Cardiac muscle cell (in vitro differentiated cells and primary cell): ENCODE measurements at regions not wholly inside any gene's neighbourhood (a gene's known extent, or its start where the extent isn't known, plus 50 kb on each side); places are given as distances from the start of the nearest gene placed in this dataset.
"Not testable (repeated sequence)": the region's sequence is repeated elsewhere in the genome, so short reads cannot be mapped to it uniquely, and the experiment has no call there.

Experiments
- DNase-seq, 2 donors: peaks; one replicate each; pipeline versions ENCODE4 v3.0.0 to v3.0.0-alpha.2; 2010 to 2017; ENCODE audit warnings: low read depth in 1 of 2, low spot score in 1 of 2
- H3K27ac ChIP-seq: fragments of 200-600 bp; sonication (generic); 2 replicates; pipeline ENCODE4 v1.5.1; 2016
- H3K27me3 ChIP-seq: fragments of 200-600 bp; sonication (generic); 2 replicates; pipeline ENCODE4 v1.6.0; 2016; ENCODE audit warnings: control low read depth
- H3K36me3 ChIP-seq: fragments of 200-600 bp; sonication (generic); 2 replicates; pipeline ENCODE4 v1.5.1; 2016; ENCODE audit warnings: control low read depth
- H3K4me1 ChIP-seq: fragments of 200-600 bp; sonication (generic); 2 replicates; pipeline ENCODE4 v1.8.1; 2017; ENCODE audit warnings: low read depth, mild to moderate bottlenecking, mixed run types
- H3K4me3 ChIP-seq: fragments of 200-600 bp; sonication (generic); 2 replicates; pipeline ENCODE4 v1.5.1; 2016; ENCODE audit warnings: mild to moderate bottlenecking
- H3K9me3 ChIP-seq: fragments of 200-600 bp; sonication (generic); 2 replicates; pipeline ENCODE4 v1.5.1; 2017; ENCODE audit warnings: low read depth, mild to moderate bottlenecking, control low read depth
- CTCF ChIP-seq: IDR thresholded peaks from 2 replicates; pipeline ENCODE4 v1.5.1; 2012; ENCODE audit warnings: low read depth, mild to moderate bottlenecking, low read length

GRCh38 chrX:85666471-85666870 is 287.0 kb upstream of the POF1B start:
- Histone ChIP-seq H3K4me3 (no peak overlapping the region), H3K27me3 (no peaks in the 10 kb centered on the region), H3K36me3 (no peaks in the 10 kb centered on the region), H3K27ac (no peak overlapping the region), H3K4me1 (no peaks in the 10 kb centered on the region), H3K9me3 (no peaks in the 10 kb centered on the region)
- no peak for TF ChIP-seq CTCF
- no peak for DNase-seq

- not testable (repeated sequence) for H3K4me1 ChIP-seq, H3K9me3 ChIP-seq, DNase-seq, H3K27me3 ChIP-seq, H3K36me3 ChIP-seq, H3K4me3 ChIP-seq, H3K27ac ChIP-seq
Measured at GRCh38 chrX:85663970-85664369, 284.5 kb upstream of the POF1B start.

- Histone ChIP-seq H3K36me3 (no peaks in the 10 kb centered on the region), H3K27me3 (no peaks in the 10 kb centered on the region), H3K9me3 (no peaks in the 10 kb centered on the region), H3K4me3 (no peak overlapping the region), H3K27ac (no peak overlapping the region), H3K4me1 (no peaks in the 10 kb centered on the region)
- TF ChIP-seq CTCF = no peak
- DNase-seq = no peak
Measured at GRCh38 chrX:85630901-85631300, 251.4 kb upstream of the POF1B start.

- no peak for TF ChIP-seq CTCF
Measured at GRCh38 chrX:85627363-85627762, 247.9 kb upstream of the POF1B start.

GRCh38 chrX:85622635-85623034 is 243.2 kb upstream of the POF1B start:
- H3K27me3 ChIP-seq = no peaks in the 10 kb centered on the region
- no peak for TF ChIP-seq CTCF
- no peak overlapping the region for H3K4me3 ChIP-seq
- no peaks in the 10 kb centered on the region for H3K4me1 ChIP-seq
- H3K9me3 ChIP-seq = no peaks in the 10 kb centered on the region
- DNase-seq = no peak
- H3K27ac ChIP-seq = no peak overlapping the region
- H3K36me3 ChIP-seq = no peaks in the 10 kb centered on the region

More at GRCh38 chrX:85627363-85627762, 247.9 kb upstream of the POF1B start:
- Histone ChIP-seq H3K4me3 (no peak overlapping the region), H3K4me1 (no peaks in the 10 kb centered on the region), H3K27ac (no peak overlapping the region), H3K27me3 (no peaks in the 10 kb centered on the region), H3K36me3 (no peaks in the 10 kb centered on the region), H3K9me3 (no peaks in the 10 kb centered on the region)
- DNase-seq = peak in 1 of 2 donors; percentile 8

GRCh38 chrX:85620466-85620865 is 241.0 kb upstream of the POF1B start:
- H3K27ac ChIP-seq = no peak overlapping the region
- no peak for DNase-seq
- H3K36me3 ChIP-seq = no peaks in the 10 kb centered on the region
- H3K27me3 ChIP-seq = no peaks in the 10 kb centered on the region
- TF ChIP-seq CTCF = no peak
- H3K4me3 ChIP-seq = no peak overlapping the region
- H3K9me3 ChIP-seq = no peaks in the 10 kb centered on the region
- no peaks in the 10 kb centered on the region for H3K4me1 ChIP-seq
